LHCN-M2 (cell line): ENCODE measurements at regions not wholly inside any gene's neighbourhood (a gene's known extent, or its start where the extent isn't known, plus 50 kb on each side); places are given as distances from the start of the nearest gene placed in this dataset.
A peak's percentile ranks its signal among the peaks of the same experiment; 100 is the strongest.
"Not testable (repeated sequence)": the region's sequence is repeated elsewhere in the genome, so short reads cannot be mapped to it uniquely, and the experiment has no call there.

Source experiments
- DNase-seq: peaks from one replicate; pipeline ENCODE4 v3.0.0-alpha.2; 2012; ENCODE audit warnings: low read depth

DNA sequence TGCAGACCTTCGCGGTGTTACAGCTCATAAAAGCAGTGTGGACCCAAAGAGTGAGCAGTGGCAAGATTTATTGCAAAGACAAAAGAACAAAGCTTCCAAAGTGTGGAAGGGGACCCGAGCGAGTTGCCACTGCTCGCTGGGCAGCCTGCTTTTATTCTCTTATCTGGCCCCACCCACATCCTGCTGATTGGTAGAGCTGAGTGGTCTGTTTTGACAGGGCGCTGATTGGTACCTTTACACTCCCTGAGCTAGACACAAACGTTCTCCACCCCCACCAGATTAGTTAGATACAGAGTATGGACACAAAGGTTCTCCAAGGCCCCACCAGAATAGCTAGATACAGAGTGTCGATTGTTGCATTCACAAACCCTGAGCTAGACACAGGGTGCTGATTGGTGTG lies 156.2 kb upstream of the GIMD1 start:
- not testable (repeated sequence) for DNase-seq

DNA sequence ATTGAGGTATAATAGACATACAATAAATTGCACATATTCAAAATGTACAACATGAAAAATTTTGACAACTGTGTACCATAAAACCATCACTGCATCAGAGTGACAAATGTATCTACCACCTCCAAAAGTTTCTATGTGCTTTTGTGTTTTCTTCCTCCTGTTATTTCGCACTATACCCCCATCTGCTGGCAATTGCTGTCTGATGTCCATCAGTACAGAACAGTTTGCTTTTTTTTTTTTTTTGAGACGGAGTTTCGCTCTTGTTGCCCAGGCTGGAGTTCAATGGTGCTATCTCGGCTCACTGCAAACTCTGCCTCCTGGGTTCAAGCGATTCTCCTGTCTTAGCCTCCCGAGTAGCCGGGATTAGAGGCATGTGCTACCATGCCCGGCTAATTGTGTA lies 154.3 kb upstream of the GIMD1 start:
- DNase-seq = peak; percentile 11

DNA sequence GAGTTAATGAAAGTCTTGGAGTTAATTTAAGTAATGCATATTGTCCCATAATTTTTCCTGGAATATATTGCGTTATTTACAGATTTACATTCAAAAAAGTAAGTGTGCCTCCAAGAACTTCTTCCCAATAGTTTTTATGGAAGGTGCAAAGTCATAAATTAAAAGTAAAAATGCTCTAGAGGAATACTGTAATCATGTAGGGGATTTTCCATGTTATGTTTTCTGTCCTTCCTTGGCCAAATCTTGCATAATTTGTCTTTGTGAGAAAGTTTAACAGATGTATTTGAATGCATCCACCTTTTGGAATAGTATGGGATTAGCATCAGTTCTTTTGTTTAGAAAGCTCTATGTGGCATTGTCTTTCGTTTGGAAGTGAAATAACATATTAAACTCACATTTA lies 144.1 kb upstream of the GIMD1 start:
- no peak for DNase-seq

DNA sequence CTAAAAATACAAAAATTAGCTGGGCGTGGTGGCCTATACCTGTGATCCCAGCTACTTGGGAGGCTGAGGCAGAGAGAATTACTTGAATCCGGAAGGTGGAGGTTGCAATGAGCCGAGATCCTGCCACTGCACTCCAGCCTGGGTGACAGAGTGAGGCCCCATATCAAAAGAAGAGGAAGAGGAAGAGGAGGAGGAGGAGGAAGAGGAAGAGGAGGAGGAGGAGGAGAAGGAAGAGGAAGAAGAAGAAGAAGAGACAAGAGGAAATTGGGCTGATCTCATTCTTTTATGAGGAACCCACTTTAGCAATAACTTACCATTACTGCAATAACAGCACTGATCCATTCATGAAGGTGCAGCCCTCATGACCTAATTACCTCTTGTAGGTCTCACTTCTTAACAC lies 138.9 kb upstream of the GIMD1 start:
- DNase-seq = no peak

DNA sequence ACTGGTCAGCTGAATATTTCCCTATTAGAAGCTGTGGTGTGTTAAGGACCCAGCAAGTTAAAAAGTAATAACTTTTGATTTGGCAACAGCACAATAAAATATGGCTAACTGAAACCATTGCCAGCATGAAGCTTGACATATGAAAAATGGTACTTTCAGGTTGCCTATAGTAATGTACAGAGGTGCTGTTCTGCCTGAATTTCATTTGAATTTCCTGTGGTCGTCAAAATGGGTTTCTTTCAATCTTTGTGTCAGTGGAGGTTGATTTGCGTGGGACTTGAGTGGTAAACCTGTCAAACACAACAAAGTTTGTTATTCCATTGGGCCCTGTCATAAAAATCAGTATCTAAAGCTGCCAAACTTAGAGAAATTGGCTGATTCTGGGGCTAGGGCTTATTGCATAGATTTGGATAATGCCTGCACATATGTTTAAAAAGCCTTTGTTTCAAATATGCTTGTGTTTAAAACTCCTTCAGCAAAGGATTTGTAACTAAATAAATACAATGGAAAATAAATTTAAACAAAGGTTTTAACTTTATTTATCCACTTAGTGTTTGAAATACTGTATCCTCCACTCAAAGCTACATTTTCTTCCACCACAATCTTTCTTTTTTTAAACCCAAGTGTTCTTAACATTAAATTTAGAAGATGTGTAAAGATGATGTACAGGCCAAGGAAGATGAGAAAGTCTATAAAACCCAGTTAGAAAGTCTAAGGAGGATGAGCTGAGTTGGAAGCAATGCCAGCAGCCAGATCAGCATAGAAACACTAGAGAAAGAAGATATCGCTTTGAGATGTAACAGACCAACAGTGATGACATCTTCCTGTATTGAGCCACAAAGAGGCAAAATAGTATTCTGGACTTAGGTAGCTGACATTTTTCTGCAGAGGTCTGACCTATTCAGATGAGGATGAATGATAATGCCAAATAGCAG lies 134.8 kb upstream of the GIMD1 start:
- DNase-seq = no peak

DNA sequence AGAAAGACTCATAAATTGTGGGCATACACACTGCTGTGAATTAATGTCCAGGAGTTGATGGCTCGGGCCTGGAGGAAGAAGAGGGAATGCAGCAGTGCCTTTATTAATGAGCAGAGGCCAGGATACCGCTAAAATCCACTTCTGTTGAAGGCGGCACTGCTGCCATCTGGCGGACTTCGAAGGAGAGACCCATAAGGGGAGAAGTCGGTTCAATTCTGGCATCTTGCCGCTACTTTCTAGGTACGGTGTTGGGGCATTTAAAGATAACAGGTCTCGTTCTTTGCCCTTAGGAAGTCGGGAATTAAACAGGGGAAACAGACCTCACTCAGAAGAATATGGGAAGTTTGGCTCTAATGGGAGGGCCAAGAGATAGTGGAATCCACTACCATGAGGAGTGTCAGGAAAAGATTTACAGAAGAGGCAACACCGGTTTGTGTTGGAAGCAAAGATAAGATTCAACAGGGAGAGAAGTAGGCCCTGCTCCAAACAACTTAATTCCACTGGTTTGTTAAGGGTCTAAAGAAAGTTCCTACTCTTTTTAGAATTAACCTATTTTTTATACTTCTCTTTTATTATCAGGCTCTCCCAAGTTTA lies 133.6 kb upstream of the GIMD1 start:
- peak; percentile 41 for DNase-seq

DNA sequence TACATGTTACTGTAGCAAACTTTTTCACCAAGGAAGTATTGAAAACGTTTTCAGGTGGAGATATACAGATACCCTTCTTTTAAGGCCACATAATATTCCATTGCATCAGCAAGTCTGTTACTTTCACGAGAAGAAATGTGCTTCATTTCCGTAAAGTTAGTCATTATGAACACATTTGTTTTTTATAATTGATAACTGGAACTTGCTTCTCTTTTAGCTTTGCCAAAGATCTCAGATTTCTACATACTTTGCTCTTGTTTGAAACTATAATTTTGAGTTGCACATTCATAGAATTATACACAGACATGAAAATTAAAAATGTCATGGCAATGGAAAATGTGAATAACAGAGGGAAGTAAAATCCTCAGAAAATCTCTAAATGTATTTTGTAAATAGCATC lies 128.7 kb upstream of the GIMD1 start:
- no peak for DNase-seq

DNA sequence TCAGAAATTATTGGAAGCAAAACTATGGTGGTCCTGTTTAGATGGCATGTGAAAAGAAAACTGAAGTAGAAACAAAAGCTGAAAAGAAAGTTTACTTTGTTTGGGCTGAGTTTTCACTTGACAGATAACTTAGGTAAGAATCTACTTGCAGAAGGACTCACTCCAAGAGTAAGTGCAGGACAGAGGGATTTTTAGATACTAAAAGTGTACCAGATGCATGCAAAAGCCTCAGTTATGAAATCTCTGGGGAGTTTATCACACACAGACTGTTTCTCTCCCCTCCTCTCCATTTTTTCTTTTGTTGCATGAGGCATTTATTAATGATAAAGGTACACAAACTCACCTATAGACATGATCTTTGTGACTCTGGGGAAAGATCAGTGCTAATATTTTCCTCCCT lies 127.5 kb upstream of the GIMD1 start:
- no peak for DNase-seq

DNA sequence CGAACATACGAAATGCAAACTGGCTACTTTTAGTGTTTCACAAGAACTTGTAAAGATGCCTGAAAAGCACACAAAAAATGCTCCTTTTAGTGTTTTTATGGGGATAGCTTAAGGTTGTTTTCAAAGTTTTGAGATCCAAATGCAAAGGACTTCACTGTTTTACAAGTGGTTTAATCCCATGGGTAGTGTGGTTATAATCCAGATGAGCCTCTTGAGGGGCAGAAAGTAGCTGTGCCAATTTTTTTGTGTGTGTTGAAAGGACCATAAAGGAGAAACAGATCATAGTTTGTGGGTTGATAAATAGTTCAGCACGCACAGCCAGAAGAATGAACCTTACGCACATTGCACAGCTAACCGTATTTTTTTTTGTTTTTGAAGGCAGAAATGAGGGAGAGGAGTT lies 126.9 kb upstream of the GIMD1 start:
- DNase-seq = no peak

DNA sequence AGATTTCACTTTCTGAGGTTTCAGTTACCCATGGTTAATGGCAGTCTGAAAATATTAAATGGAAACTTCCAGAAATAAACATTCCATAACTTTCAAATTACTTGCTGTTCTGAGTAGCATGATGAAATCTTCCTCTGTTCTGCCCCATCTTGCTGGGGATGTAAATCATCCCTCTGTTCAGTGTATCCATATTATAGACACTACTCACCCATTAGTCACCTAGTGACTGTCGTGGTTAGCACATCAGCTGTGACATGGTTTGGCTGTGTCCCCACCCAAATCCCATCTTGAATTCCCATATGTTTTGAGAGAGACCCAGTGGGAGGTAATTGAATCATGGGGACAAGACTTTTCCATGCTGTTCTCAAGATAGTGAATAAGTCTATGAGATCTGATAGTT lies 125.5 kb upstream of the GIMD1 start:
- DNase-seq = peak; percentile 66

DNA sequence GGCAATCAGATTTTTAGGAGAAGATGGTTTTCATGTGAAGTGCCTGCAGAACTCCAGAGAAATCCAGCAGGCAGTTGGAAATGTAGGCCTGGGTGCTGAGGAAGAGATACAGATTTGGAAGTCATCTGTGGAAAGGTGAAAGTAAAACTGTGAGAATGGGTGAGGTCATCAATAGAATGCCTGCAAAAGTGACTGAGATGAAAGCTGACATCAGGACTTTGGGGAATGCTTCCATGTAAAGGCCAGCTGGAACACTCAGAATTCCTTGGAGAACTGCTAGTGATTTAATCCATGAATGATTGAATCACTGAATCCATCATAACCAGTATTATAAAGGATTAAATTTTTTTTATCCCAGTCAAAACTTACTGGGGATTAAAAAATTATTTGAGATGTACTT lies 124.5 kb upstream of the GIMD1 start:
- DNase-seq = peak; percentile 9

DNA sequence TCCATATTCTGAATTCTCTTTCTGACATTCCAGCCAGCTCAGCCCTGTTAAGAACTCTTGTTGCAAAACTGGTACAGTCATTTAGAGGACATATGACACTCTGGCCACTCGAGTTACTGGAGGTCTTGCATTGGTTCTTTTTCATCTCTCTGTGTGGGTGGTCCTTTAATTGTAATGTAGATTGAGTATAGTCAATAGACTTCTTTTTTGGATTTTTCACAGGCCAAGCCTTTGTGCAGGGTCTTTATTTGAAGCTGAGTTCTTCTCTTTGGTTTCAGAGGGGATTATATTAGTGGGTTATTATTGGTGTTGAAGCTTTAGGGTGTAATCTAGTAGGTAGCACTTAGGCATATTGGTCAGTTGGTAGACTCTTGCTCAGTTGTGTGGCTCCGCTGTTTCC lies 118.0 kb upstream of the GIMD1 start:
- no peak for DNase-seq

DNA sequence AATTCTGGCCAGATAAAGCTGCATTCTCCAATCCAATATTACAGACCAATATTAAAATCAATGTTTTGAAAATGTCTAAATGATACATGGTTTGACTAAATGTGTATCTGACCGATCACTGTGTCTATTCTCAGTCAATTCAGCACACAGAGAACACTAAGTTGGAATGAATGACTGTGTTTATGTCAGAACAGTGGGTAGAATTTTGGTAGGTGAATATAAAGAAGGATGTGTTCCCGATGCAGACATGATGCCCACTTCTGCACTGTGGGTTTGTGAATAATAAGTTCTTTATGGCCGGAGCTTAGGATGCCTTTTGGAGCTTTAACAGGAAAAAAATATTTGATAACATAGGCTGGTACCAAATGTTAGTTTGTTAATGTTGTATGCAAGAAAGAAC lies 113.2 kb upstream of the GIMD1 start:
- no peak for DNase-seq

DNA sequence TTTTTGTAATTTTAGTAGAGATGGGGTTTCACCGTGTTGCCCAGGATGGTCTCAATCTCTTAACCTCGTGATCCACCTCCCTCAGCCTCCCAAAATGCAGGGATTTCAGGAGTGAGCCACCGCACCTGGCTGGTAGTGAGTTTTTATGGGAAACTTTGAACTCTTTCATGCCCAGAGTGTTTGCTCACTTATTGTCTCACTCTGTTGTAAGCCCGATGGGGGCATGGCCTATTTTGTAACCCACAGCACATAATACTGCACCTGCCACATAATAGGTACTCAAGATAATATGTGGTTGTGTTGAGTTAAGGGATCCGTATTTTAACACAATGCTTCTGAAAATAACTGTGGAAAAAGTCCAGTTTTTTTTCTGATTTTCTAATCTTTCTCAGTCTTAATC lies 109.6 kb upstream of the GIMD1 start:
- DNase-seq = no peak

DNA sequence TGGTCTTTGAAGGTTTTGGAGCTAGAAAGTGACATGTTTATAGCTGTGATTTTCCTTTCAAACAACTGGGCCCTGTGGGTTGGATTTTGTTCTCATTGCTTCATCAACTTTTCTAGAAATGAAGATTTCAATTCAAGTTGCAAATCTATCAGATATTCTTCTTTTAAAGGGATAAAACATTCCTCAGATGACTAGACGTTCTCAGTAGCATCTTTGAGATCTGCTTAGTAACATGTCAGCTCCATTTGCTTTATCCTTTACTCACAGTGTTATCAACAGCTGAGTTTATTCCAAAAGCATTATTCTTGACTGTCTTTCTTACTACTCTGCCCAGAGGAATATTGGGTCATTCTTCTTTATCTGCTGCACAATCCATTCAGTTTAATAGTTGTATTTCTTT lies 108.2 kb upstream of the GIMD1 start:
- DNase-seq = no peak

DNA sequence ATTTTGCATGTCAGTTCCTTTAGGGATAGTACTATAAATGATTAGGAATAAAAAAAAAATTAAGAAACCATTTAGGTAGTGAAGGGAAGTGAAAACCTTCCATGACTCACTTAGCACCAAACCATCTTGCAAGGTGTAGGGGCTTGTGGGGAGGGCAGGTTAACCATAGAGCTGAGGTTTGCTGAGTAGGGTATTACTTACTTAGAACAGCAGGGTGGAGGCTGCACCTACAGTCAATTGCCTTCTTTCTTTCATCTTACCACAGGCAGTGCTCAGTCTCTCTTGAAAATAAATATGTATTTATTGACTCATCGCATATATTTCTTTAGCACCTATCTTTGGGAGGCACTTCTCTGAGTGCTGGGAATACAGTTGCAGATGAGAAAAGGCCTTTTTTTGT lies 104.9 kb upstream of the GIMD1 start:
- DNase-seq = no peak

DNA sequence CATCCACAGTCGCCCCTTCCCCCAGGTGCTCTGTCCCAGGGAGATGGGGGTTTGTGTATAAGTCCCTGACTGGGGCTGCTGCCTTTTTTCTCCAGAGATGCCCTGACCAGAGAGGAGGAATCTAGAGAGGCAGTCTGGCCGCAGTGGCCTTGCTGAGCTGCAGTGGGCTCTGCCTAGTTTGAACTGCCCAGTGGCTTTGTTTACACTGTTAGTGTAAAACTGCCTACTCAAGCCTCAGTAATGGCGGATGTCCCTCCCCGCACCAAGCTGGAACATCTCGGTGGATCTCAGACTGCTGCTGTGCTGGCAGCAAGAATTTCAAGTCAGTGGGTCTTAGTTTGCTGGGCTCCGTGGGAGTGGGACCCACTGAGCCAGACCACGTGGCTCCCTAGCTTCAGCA lies 102.6 kb upstream of the GIMD1 start:
- no peak for DNase-seq

DNA sequence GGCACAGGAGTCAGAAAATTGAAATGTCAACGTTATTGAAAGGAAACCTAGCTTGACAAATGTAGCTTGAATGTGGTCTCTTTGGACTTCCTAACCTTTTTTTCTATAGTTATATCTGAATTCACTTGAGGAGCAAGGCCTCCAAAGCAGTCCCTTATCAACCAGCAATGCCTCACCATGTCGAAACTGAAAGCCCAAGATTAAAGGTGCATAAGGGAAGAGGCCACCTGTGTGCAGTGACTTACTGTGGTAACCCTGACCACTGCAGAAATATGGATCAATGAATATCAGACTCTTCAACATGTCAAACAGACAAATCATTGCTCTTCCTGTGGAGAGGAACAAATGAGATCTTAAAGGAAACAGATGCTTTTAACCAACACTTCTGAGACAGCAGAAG lies 95.0 kb upstream of the GIMD1 start:
- no peak for DNase-seq

DNA sequence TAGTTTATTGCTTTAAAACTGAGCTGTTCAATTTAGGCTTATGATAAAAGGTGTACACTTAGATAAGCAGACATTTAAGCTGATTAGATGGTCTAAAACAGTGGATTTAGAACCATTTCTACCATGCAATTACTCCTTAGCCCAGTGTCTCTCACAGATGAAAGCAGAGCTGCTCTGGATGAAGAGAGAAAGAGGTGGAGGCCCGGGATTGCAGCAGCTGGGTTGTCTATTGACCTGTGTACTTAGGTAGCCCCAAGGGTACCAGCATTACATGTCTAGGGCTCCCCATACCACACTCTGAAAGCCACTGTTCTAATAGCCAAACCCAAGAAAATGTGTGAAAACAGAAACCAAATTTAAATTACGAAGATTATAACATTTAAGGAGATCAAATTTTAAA lies 86.0 kb upstream of the GIMD1 start:
- DNase-seq = no peak

DNA sequence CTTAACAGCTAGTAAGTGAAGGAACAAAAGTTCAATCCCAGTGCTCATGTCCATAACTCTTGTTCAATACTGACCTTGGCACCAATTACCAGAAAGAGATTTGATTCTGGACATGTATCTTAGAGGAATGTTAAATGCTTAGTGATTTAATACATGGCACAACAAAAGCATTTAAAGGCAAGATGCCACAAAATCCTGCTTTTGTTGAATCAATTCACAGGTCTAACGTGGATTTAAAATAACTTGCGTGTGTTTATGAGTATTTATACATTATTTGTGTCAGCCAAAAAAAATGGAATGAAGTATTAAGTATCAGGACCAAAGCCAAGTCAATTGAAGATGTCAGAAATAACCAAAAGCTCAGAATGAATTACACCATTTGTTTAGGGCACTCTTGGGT lies 85.4 kb upstream of the GIMD1 start:
- DNase-seq = no peak

DNA sequence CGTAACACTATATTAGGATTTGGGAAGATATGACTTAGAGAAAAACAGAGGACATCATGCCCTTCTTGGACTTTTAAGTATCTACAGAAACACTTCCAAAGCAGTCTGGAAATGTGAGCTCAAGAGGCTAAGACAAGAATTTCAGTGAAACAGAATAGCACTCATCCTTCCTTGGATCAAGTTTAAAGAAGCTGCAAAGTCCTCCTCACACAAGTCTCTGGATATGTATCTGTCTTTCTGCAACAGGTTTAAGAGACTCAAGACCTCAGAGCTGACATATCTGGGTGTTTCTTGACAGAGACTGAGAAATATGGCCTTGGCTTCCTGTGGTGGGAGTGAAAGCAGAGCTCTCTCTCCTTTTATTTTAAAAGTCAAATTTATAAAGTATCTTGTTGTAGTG lies 82.5 kb upstream of the GIMD1 start:
- no peak for DNase-seq

DNA sequence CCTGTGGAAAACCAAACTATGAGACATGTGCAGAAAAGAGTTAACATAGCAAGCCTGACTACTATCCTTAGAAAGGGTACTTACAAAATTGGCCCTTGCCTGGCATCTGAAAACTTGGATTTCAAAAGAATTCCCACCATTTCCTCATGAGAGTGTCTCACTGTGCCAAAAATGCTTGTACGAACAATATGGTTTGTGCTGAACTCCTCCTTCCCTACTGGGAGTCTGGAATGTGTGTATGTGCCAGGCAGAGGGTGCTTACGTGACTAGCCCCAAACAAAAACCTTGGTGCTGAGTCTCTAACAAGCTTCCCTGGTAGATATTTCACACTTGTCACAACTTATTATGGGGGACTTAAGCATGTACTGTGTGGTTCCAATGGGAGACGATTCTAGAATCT lies 81.7 kb upstream of the GIMD1 start:
- DNase-seq = no peak

DNA sequence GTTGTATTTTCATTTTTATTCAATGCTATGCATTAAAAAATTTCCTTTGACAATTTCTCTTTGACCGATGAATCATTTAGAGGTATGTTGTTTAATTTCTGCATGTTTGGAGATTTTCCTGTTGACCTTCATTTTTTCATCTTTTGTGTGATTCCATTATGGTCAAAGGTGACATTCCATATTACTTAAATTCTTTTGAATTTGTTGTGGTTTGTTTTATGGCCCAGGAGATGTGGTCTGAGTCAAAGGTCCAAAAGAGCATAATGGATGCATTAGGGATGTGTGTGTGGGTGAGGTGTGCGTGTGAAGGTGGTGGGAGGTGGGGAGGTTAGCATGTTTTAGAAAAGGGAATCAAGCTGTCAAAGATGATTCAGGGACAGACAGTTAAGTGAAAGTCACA lies 76.0 kb upstream of the GIMD1 start:
- DNase-seq = peak; percentile 55

DNA sequence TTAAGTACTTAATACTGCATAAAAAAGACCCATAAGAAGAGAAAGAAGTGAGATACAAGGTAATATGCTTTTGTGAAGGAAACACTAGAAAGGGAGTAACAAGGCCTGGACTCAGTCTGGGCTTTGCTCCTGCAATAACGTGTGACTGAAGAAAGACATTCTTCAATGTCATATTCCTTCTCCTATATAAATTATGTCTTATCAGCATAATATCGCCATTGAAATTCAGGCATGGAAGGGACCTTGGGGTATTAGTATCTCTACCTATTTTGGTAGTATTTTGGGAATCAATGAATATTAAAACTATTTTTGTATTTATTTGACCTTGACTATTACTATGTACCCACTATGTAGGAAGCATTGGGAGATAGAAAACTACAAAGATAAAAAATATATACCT lies 62.2 kb upstream of the GIMD1 start:
- DNase-seq = no peak
